IPS-20b (cell line): ENCODE measurements at regions not wholly inside any gene's neighbourhood (a gene's known extent, or its start where the extent isn't known, plus 50 kb on each side); places are given as distances from the start of the nearest gene placed in this dataset.

ENCODE experiments used
- H3K27ac ChIP-seq: one replicate; pipeline ENCODE4 v1.5.1; 2013; ENCODE audit warnings: low read length
- H3K27me3 ChIP-seq: 2 replicates; pipeline ENCODE4 v1.6.1; 2013; ENCODE audit warnings: mild to moderate bottlenecking, low read length, inconsistent platforms; ENCODE audit not compliant: insufficient read depth
- H3K36me3 ChIP-seq: 2 replicates; pipeline ENCODE4 v1.6.1; 2013; ENCODE audit warnings: low read depth, mild to moderate bottlenecking, inconsistent platforms, low read length, moderate library complexity; ENCODE audit not compliant: insufficient read depth
- H3K4me1 ChIP-seq: 2 replicates; pipeline ENCODE4 v1.6.1; 2013; ENCODE audit warnings: mild to moderate bottlenecking, control low read depth, inconsistent platforms, low read length, moderate library complexity; ENCODE audit not compliant: insufficient read depth
- H3K4me3 ChIP-seq: 2 replicates; pipeline ENCODE4 v1.5.1; 2013; ENCODE audit warnings: mild to moderate bottlenecking, low read length, inconsistent platforms
- H3K9ac ChIP-seq: 2 replicates; pipeline ENCODE4 v1.6.1; 2013; ENCODE audit warnings: low read depth, mild to moderate bottlenecking, inconsistent platforms, low read length, moderate library complexity
- H3K9me3 ChIP-seq: 2 replicates; pipeline ENCODE4 v1.6.1; 2013; ENCODE audit warnings: mild to moderate bottlenecking, low read depth, low read length, inconsistent platforms; ENCODE audit not compliant: insufficient read depth

DNA sequence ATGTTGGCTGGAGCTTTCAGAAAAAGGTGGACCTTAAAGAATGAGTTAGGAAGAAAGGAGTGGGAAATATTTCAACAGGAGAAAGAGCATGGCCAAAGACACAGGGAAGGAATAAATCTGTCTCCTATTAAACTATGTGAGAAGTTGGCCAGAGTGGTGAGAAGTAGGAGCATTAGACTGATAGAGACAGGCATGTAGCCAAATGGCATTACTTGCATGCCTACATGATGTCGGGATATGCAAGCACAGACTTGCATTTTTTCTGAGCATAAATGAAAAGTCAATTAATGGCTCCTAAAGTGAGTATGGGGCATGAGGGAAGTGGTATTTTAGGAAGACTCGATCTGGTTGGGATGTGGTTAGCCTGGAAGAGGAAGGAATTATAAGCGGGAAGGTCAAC, 279.6 kb upstream of the PITX2 start:
- peaks cover 7% of the 10 kb centered on the region; the same call in 1 of the 2 replicates for H3K4me1 ChIP-seq
- H3K9ac ChIP-seq, result no peak overlapping the region
- no peaks in the 10 kb centered on the region for H3K36me3 ChIP-seq
- no peaks in the 10 kb centered on the region for H3K9me3 ChIP-seq
- H3K4me3 ChIP-seq, result no peak overlapping the region
- H3K27ac ChIP-seq, result no peak overlapping the region
- H3K27me3 ChIP-seq, result no peaks in the 10 kb centered on the region

DNA sequence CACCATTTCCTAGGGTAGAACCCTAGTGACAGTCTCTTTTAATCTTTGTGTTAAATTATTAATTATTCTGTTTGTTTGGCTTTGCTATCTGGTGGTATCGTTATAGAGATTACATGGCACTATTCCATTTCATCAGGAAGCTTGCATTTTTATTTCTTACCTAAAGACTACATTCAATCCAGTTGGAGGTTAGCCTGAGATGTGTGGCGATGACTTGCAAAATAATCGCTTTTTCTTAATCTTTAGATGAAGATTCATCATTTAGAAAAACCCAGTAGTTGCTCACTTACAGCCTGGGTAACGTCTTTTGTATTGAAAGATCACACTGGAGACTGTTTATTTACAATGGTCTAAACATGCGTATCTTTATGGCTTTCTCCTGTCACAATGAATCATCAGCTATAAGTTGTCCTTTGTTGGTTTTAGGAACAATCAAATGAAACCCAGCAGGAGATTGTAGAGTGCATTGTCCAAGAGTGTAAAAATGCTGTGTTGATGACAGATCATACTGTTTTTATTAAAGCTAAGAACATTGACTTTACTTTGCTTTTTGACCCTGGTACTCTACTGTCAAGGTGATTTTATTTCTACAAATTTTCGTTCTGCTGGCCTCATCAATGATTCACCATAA, 281.7 kb upstream of the PITX2 start:
- no peak overlapping the region for H3K4me3 ChIP-seq
- no peaks in the 10 kb centered on the region for H3K36me3 ChIP-seq
- H3K27ac ChIP-seq, result no peak overlapping the region
- no peaks in the 10 kb centered on the region for H3K4me1 ChIP-seq
- no peak overlapping the region for H3K9ac ChIP-seq
- no peaks in the 10 kb centered on the region for H3K27me3 ChIP-seq
- H3K9me3 ChIP-seq, result no peaks in the 10 kb centered on the region

- Histone ChIP-seq H3K4me1 (no peaks in the 10 kb centered on the region), H3K4me3 (no peak overlapping the region), H3K27ac (no peak overlapping the region), H3K36me3 (no peaks in the 10 kb centered on the region), H3K9ac (no peak overlapping the region), H3K27me3 (no peaks in the 10 kb centered on the region), H3K9me3 (no peaks in the 10 kb centered on the region)
These were observed 282.5 kb upstream of the PITX2 start for GRCh38 chr4:110905367-110905766.

DNA sequence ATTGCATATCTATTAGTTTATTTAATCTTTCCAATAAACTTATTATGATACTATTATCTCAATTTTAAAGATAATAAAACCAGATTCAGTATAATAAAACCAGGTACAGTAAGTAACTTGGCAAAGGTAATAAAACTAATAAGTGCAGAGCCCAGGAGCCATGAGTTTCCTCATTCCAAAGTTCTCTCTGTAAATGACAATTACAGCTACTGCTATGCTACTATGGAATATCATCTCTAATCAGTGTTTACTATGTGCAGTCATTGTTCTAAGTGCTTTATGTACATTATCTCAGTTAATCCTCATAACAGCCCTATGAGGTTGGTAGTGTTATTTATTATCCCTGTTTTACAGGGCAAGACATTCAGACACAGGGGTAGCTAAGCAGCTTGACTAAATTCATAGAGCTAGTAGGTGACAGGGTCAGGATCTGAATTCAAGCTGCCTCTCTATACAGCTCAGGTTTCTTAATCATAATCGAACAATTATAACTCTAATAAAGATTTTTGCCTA, 285.0 kb upstream of the PITX2 start:
- H3K36me3 ChIP-seq, result no peaks in the 10 kb centered on the region
- no peak overlapping the region for H3K27ac ChIP-seq
- no peaks in the 10 kb centered on the region for H3K27me3 ChIP-seq
- H3K9ac ChIP-seq, result no peak overlapping the region
- no peaks in the 10 kb centered on the region for H3K9me3 ChIP-seq
- H3K4me1 ChIP-seq, result no peaks in the 10 kb centered on the region
- no peak overlapping the region for H3K4me3 ChIP-seq

DNA sequence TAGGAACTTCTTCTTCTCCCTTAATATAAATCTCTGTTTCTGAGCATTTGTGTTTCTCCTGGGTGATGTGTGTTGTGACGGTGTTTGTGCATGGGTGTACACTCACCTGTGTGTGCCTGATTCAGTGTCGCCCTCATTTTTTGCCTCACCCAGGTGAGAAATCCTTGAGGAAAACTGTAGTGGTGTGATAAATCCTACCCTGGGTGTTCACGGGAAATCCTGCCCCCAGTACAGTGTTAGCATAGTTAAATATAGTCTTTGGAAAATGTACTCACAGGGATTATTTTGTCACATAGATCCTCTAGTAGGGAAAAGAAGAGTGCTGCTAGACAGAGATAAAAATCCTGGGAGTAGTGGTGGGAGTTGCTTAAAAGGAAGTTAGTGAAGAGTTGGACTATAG, 291.9 kb upstream of the PITX2 start:
- no peaks in the 10 kb centered on the region for H3K4me1 ChIP-seq
- H3K9me3 ChIP-seq, result no peaks in the 10 kb centered on the region
- no peaks in the 10 kb centered on the region for H3K36me3 ChIP-seq
- H3K9ac ChIP-seq, result no peak overlapping the region
- H3K27ac ChIP-seq, result no peak overlapping the region
- H3K27me3 ChIP-seq, result no peaks in the 10 kb centered on the region
- H3K4me3 ChIP-seq, result no peak overlapping the region

DNA sequence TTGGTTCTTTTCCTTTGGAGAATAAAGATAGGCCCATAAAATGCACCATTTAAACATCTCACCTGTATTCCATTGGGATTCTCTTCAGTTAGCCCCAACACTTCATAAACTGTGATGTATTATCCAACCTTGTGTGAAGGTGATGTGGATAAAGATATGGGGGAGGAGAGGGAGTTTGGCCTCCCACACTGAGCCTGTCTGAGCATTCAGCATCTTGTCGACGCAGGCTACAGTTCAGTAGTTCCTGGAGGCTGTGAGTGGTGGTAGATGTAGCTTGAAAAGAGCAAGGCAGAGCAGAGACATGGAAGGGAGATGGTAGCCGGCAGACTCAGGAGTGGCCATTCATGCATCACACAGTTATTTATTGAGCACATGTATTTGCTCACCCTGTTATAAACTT, 292.4 kb upstream of the PITX2 start:
- Histone ChIP-seq H3K27me3 (no peaks in the 10 kb centered on the region), H3K4me3 (no peak overlapping the region), H3K36me3 (no peaks in the 10 kb centered on the region), H3K9ac (no peak overlapping the region), H3K27ac (no peak overlapping the region), H3K4me1 (no peaks in the 10 kb centered on the region), H3K9me3 (no peaks in the 10 kb centered on the region)

DNA sequence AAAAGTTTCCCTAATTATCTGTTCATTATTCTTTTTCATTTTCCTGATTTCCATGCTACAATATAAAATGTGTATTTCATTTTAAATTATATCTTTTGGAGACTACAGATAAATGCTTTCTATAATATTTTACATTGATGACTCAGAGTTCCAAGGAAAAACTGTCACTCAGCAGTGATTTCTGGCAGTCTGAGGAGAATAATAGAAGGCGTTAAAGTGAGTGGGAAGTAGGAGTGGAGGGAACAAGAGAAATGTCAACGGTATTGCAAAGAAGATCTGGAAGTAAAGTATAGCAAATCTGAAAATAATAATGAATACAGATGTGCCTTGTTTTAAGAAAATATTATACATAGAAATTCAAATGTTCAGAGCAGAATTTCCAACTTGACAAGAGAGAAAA, 293.6 kb upstream of the PITX2 start:
- H3K4me1 ChIP-seq, result no peaks in the 10 kb centered on the region
- no peak overlapping the region for H3K4me3 ChIP-seq
- H3K9ac ChIP-seq, result no peak overlapping the region
- no peaks in the 10 kb centered on the region for H3K27me3 ChIP-seq
- no peak overlapping the region for H3K27ac ChIP-seq
- no peaks in the 10 kb centered on the region for H3K9me3 ChIP-seq
- no peaks in the 10 kb centered on the region for H3K36me3 ChIP-seq

GRCh38 chr4:110917835-110918234, 295.0 kb upstream of the PITX2 start:
- Histone ChIP-seq H3K4me1 (no peaks in the 10 kb centered on the region), H3K9ac (no peak overlapping the region), H3K36me3 (no peaks in the 10 kb centered on the region), H3K4me3 (no peak overlapping the region), H3K27ac (no peak overlapping the region), H3K9me3 (no peaks in the 10 kb centered on the region), H3K27me3 (no peaks in the 10 kb centered on the region)

- Histone ChIP-seq H3K9me3 (no peaks in the 10 kb centered on the region), H3K4me3 (no peak overlapping the region), H3K9ac (no peak overlapping the region), H3K36me3 (no peaks in the 10 kb centered on the region), H3K27me3 (no peaks in the 10 kb centered on the region), H3K27ac (no peak overlapping the region), H3K4me1 (no peaks in the 10 kb centered on the region)
These were observed 298.1 kb upstream of the PITX2 start for GRCh38 chr4:110920990-110921389.

DNA sequence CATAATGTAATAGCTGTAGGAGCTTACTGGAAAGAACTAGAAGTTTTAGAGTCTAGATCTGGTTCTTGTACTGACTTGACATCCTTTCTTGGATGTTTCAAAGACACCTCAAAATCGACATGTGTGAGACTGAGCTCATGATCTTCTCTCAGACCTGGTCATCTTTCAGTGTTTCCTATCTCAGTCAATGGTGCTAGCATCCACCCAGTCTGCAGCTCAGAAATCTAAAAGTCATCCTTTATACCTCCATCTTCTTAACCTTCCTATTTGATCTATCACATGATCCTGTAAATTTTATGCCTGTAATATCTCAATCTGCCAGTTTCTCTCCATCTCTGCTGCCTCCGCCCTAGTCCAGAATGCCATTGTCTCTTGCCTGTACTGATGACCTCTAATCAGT, 301.9 kb upstream of the PITX2 start:
- no peaks in the 10 kb centered on the region for H3K9me3 ChIP-seq
- no peaks in the 10 kb centered on the region for H3K4me1 ChIP-seq
- H3K4me3 ChIP-seq, result no peak overlapping the region
- no peaks in the 10 kb centered on the region for H3K36me3 ChIP-seq
- no peak overlapping the region for H3K9ac ChIP-seq
- H3K27me3 ChIP-seq, result no peaks in the 10 kb centered on the region
- no peak overlapping the region for H3K27ac ChIP-seq

GRCh38 chr4:110926841-110927400, 304.0 kb upstream of the PITX2 start:
- H3K4me1 ChIP-seq, result no peaks in the 10 kb centered on the region
- H3K27me3 ChIP-seq, result no peaks in the 10 kb centered on the region
- no peak overlapping the region for H3K9ac ChIP-seq
- no peak overlapping the region for H3K4me3 ChIP-seq
- H3K9me3 ChIP-seq, result no peaks in the 10 kb centered on the region
- H3K36me3 ChIP-seq, result no peaks in the 10 kb centered on the region
- H3K27ac ChIP-seq, result no peak overlapping the region

DNA sequence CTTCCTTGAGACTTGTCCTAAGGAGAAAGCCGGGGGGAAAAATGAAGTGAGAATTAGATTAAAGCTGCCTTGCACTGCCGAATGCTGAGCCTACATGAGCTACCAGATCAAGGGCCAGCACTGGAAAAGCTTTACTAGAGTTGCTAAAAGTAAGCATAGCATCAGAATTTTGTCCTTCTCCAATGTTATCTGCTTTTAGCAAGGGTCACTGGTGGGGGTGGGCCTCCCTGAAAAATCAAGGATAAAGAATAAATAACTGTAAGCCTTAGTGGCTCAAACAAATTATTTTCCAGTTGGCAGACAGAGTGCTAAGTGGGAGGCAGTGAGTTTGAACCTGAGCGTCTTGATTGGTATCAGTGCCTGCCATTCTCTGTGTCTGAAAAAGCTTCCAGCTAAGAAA, 310.5 kb upstream of the PITX2 start:
- H3K4me3 ChIP-seq, result no peak overlapping the region
- no peak overlapping the region for H3K27ac ChIP-seq
- no peaks in the 10 kb centered on the region for H3K36me3 ChIP-seq
- no peaks in the 10 kb centered on the region for H3K9me3 ChIP-seq
- H3K27me3 ChIP-seq, result no peaks in the 10 kb centered on the region
- H3K9ac ChIP-seq, result no peak overlapping the region
- no peaks in the 10 kb centered on the region for H3K4me1 ChIP-seq
